ENCODE measurements at regions not wholly inside any gene's neighbourhood (a gene's known extent, or its start where the extent isn't known, plus 50 kb on each side); places are given as distances from the start of the nearest gene placed in this dataset.
"Not testable (repeated sequence)": the region's sequence is repeated elsewhere in the genome, so short reads cannot be mapped to it uniquely, and the experiment has no call there.

- Histone ChIP-seq H3K27me3 (ENCODE audit: insufficient read depth, low read length) (no peaks in the 10 kb centered on the region), H3K9me3 (ENCODE audit: low read depth, low read length) (no peaks in the 10 kb centered on the region), H3K4me1 (ENCODE audit: insufficient read depth, low read length) (no peaks in the 10 kb centered on the region), H3K4me3 (ENCODE audit: low read length) (no peak overlapping the region)
These were observed 89.3 kb upstream of the C2CD4B start for GRCh38 chr15:62254137-62254934.

GRCh38 chr15:62256430-62256829 is 91.3 kb upstream of the C2CD4B start:
- H3K4me1 ChIP-seq (ENCODE audit: insufficient read depth, low read length); H3K9me3 ChIP-seq (ENCODE audit: low read depth, low read length); H3K27me3 ChIP-seq (ENCODE audit: insufficient read depth, low read length); H3K4me3 ChIP-seq (ENCODE audit: low read length): not testable (repeated sequence)

GRCh38 chr15:62257996-62258521 is 93.0 kb upstream of the C2CD4B start:
- no peak overlapping the region for H3K4me3 ChIP-seq (ENCODE audit: low read length)
- H3K27me3 ChIP-seq (ENCODE audit: insufficient read depth, low read length): no peaks in the 10 kb centered on the region
- H3K9me3 ChIP-seq (ENCODE audit: low read depth, low read length): peaks cover 8% of the 10 kb centered on the region
- no peaks in the 10 kb centered on the region for H3K4me1 ChIP-seq (ENCODE audit: insufficient read depth, low read length)

GRCh38 chr15:62262305-62262941 is 97.3 kb upstream of the C2CD4B start:
- peaks cover 8% of the 10 kb centered on the region for H3K9me3 ChIP-seq (ENCODE audit: low read depth, low read length)
- H3K27me3 ChIP-seq (ENCODE audit: insufficient read depth, low read length): no peaks in the 10 kb centered on the region
- no peak overlapping the region for H3K4me3 ChIP-seq (ENCODE audit: low read length)
- no peaks in the 10 kb centered on the region for H3K4me1 ChIP-seq (ENCODE audit: insufficient read depth, low read length)

GRCh38 chr15:62264196-62264595 is 99.1 kb upstream of the C2CD4B start:
- Histone ChIP-seq H3K4me3 (ENCODE audit: low read length) (no peak overlapping the region), H3K4me1 (ENCODE audit: insufficient read depth, low read length) (no peaks in the 10 kb centered on the region), H3K27me3 (ENCODE audit: insufficient read depth, low read length) (no peaks in the 10 kb centered on the region), H3K9me3 (ENCODE audit: low read depth, low read length) (peaks cover 17% of the 10 kb centered on the region)

- H3K9me3 ChIP-seq (ENCODE audit: low read depth, low read length): peaks cover 24% of the 10 kb centered on the region
- no peak overlapping the region for H3K4me3 ChIP-seq (ENCODE audit: low read length)
- H3K4me1 ChIP-seq (ENCODE audit: insufficient read depth, low read length): no peaks in the 10 kb centered on the region
- no peaks in the 10 kb centered on the region for H3K27me3 ChIP-seq (ENCODE audit: insufficient read depth, low read length)
These were observed 104.4 kb upstream of the C2CD4B start for GRCh38 chr15:62269504-62269903.

GRCh38 chr15:62270216-62270921 is 105.3 kb upstream of the C2CD4B start:
- H3K9me3 ChIP-seq (ENCODE audit: low read depth, low read length): peaks cover 24% of the 10 kb centered on the region
- H3K4me1 ChIP-seq (ENCODE audit: insufficient read depth, low read length): no peaks in the 10 kb centered on the region
- no peak overlapping the region for H3K4me3 ChIP-seq (ENCODE audit: low read length)
- H3K27me3 ChIP-seq (ENCODE audit: insufficient read depth, low read length): no peaks in the 10 kb centered on the region

GRCh38 chr15:62272290-62272689 is 107.2 kb upstream of the C2CD4B start:
- Histone ChIP-seq H3K9me3 (ENCODE audit: low read depth, low read length) (peaks cover 24% of the 10 kb centered on the region), H3K4me3 (ENCODE audit: low read length) (no peak overlapping the region), H3K27me3 (ENCODE audit: insufficient read depth, low read length) (no peaks in the 10 kb centered on the region), H3K4me1 (ENCODE audit: insufficient read depth, low read length) (no peaks in the 10 kb centered on the region)

- H3K4me1 ChIP-seq (ENCODE audit: insufficient read depth, low read length): no peaks in the 10 kb centered on the region
- peaks cover 7% of the 10 kb centered on the region for H3K9me3 ChIP-seq (ENCODE audit: low read depth, low read length)
- H3K27me3 ChIP-seq (ENCODE audit: insufficient read depth, low read length): no peaks in the 10 kb centered on the region
- H3K4me3 ChIP-seq (ENCODE audit: low read length): no peak overlapping the region
These were observed 110.7 kb upstream of the C2CD4B start for GRCh38 chr15:62275831-62276230.

- Histone ChIP-seq H3K27me3 (ENCODE audit: insufficient read depth, low read length) (no peaks in the 10 kb centered on the region), H3K9me3 (ENCODE audit: low read depth, low read length) (no peaks in the 10 kb centered on the region), H3K4me1 (ENCODE audit: insufficient read depth, low read length) (no peaks in the 10 kb centered on the region), H3K4me3 (ENCODE audit: low read length) (no peak overlapping the region)
These were observed 112.8 kb upstream of the C2CD4B start for GRCh38 chr15:62277816-62278394.

- no peaks in the 10 kb centered on the region for H3K4me1 ChIP-seq (ENCODE audit: insufficient read depth, low read length)
- no peaks in the 10 kb centered on the region for H3K9me3 ChIP-seq (ENCODE audit: low read depth, low read length)
- H3K27me3 ChIP-seq (ENCODE audit: insufficient read depth, low read length): no peaks in the 10 kb centered on the region
- no peak overlapping the region for H3K4me3 ChIP-seq (ENCODE audit: low read length)
These were observed 113.4 kb upstream of the C2CD4B start for GRCh38 chr15:62278534-62278933.

- H3K27me3 ChIP-seq (ENCODE audit: insufficient read depth, low read length): no peaks in the 10 kb centered on the region
- no peak overlapping the region for H3K4me3 ChIP-seq (ENCODE audit: low read length)
- no peaks in the 10 kb centered on the region for H3K9me3 ChIP-seq (ENCODE audit: low read depth, low read length)
- H3K4me1 ChIP-seq (ENCODE audit: insufficient read depth, low read length): no peaks in the 10 kb centered on the region
These were observed 114.0 kb upstream of the C2CD4B start for GRCh38 chr15:62279041-62279440.

GRCh38 chr15:62280625-62281024 is 115.5 kb upstream of the C2CD4B start:
- Histone ChIP-seq H3K4me3 (ENCODE audit: low read length) (no peak overlapping the region), H3K27me3 (ENCODE audit: insufficient read depth, low read length) (peaks cover 4% of the 10 kb centered on the region), H3K9me3 (ENCODE audit: low read depth, low read length) (no peaks in the 10 kb centered on the region), H3K4me1 (ENCODE audit: insufficient read depth, low read length) (no peaks in the 10 kb centered on the region)

GRCh38 chr15:62281801-62282200 is 116.7 kb upstream of the C2CD4B start:
- not testable (repeated sequence) for H3K4me1 ChIP-seq (ENCODE audit: insufficient read depth, low read length); H3K27me3 ChIP-seq (ENCODE audit: insufficient read depth, low read length); H3K4me3 ChIP-seq (ENCODE audit: low read length); H3K9me3 ChIP-seq (ENCODE audit: low read depth, low read length)

All from mononuclear cell (primary cell).